ENCODE measurements at regions not wholly inside any gene's neighbourhood (a gene's known extent, or its start where the extent isn't known, plus 50 kb on each side); places are given as distances from the start of the nearest gene placed in this dataset.
"Not testable (repeated sequence)": the region's sequence is repeated elsewhere in the genome, so short reads cannot be mapped to it uniquely, and the experiment has no call there.

GRCh38 chr16:13702614-13703013, 217.3 kb upstream of the ERCC4 start:
- DNase-seq = peak in 15 of 58 donors; percentile 0 to 25 (median 3)

GRCh38 chr16:13708347-13709120, 211.4 kb upstream of the ERCC4 start:
- DNase-seq = no peak

GRCh38 chr16:13718748-13719147, 201.2 kb upstream of the ERCC4 start:
- no peak for DNase-seq

GRCh38 chr16:13727943-13728342, 192.0 kb upstream of the ERCC4 start:
- DNase-seq = no peak

- DNase-seq = no peak
Observed at GRCh38 chr16:13733561-13733960, 186.4 kb upstream of the ERCC4 start.

GRCh38 chr16:13739621-13740373, 180.2 kb upstream of the ERCC4 start:
- not testable (repeated sequence) for DNase-seq

- DNase-seq = no peak
Observed at GRCh38 chr16:13742928-13743327, 177.0 kb upstream of the ERCC4 start.

- DNase-seq = peak in 1 of 58 donors; percentile 2
Observed at GRCh38 chr16:13743571-13743970, 176.4 kb upstream of the ERCC4 start.

- DNase-seq = no peak
Observed at GRCh38 chr16:13756411-13757140, 163.4 kb upstream of the ERCC4 start.

GRCh38 chr16:13766334-13766733, 153.6 kb upstream of the ERCC4 start:
- no peak for DNase-seq

GRCh38 chr16:13767215-13767614, 152.7 kb upstream of the ERCC4 start:
- peak in 6 of 58 donors; percentile 1 to 50 (median 6) for DNase-seq

GRCh38 chr16:13768471-13768870, 151.5 kb upstream of the ERCC4 start:
- DNase-seq = no peak

- no peak for DNase-seq
Observed at GRCh38 chr16:13770436-13770835, 149.5 kb upstream of the ERCC4 start.

GRCh38 chr16:13772782-13773181, 147.2 kb upstream of the ERCC4 start:
- no peak for DNase-seq

- DNase-seq = no peak
Observed at GRCh38 chr16:13779676-13780075, 140.3 kb upstream of the ERCC4 start.

GRCh38 chr16:13780406-13781168, 139.4 kb upstream of the ERCC4 start:
- DNase-seq = no peak

- DNase-seq = peak in 4 of 58 donors; percentile 4 to 41 (median 19)
Observed at GRCh38 chr16:13781169-13781564, 138.8 kb upstream of the ERCC4 start.

GRCh38 chr16:13781575-13782338, 138.2 kb upstream of the ERCC4 start:
- peak in 1 of 58 donors; percentile 10 for DNase-seq

- DNase-seq = no peak
Observed at GRCh38 chr16:13791095-13791494, 128.9 kb upstream of the ERCC4 start.

GRCh38 chr16:13793841-13794409, 126.0 kb upstream of the ERCC4 start:
- peak in 44 of 58 donors; percentile 2 to 75 (median 30) for DNase-seq

Data from anterior cingulate cortex (tissue), 58 donors.